Neural cell (in vitro differentiated cells): ENCODE measurements at regions not wholly inside any gene's neighbourhood (a gene's known extent, or its start where the extent isn't known, plus 50 kb on each side); places are given as distances from the start of the nearest gene placed in this dataset.

ENCODE experiments used
- H2AFZ ChIP-seq: fragments of 200-600, 300-800 bp; sonication (generic), shearing (Covaris generic); 2 replicates; pipeline ENCODE4 v1.6.0; 2014; ENCODE audit warnings: low read depth, mild to moderate bottlenecking, antibody characterized with exemption, low read length, moderate library complexity
- H3F3A ChIP-seq: fragments of 200-600 bp; shearing (Covaris generic); 2 replicates; pipeline ENCODE4 v1.6.1; 2016; ENCODE audit warnings: mild to moderate bottlenecking, moderate library complexity, mixed read lengths, antibody characterized with exemption, low read length; ENCODE audit not compliant: insufficient read depth, poor library complexity, severe bottlenecking
- H3K27ac ChIP-seq: fragments of 200-600, 300-800 bp; sonication (generic), shearing (Covaris generic); 2 replicates; pipeline ENCODE4 v1.5.1; 2014; ENCODE audit warnings: mild to moderate bottlenecking, low read length, moderate library complexity
- H3K27me3 ChIP-seq: fragments of 300-800, 200-600 bp; sonication (generic), shearing (Covaris generic); 2 replicates; pipeline ENCODE4 v1.6.0; 2014; ENCODE audit warnings: mild to moderate bottlenecking, low read depth, low read length, moderate library complexity; ENCODE audit not compliant: insufficient read depth
- H3K36me3 ChIP-seq: fragments of 300-800, 200-600 bp; sonication (generic), shearing (Covaris generic); 2 replicates; pipeline ENCODE4 v1.5.1; 2014; ENCODE audit warnings: mild to moderate bottlenecking, antibody characterized with exemption, low read length, moderate library complexity; ENCODE audit not compliant: insufficient read depth
- H3K4me2 ChIP-seq: fragments of 300-800, 200-600 bp; sonication (generic), shearing (Covaris generic); 2 replicates; pipeline ENCODE4 v1.6.0; 2014; ENCODE audit warnings: mild to moderate bottlenecking, low read length
- H3K4me3 ChIP-seq: fragments of 300-800, 200-600 bp; sonication (generic), shearing (Covaris generic); 2 replicates; pipeline ENCODE4 v1.5.1; 2014; ENCODE audit warnings: mild to moderate bottlenecking, low read length, moderate library complexity
- H3K79me2 ChIP-seq: fragments of 200-600 bp; shearing (Covaris generic); replicated peaks from 2 replicates; pipeline ENCODE4 v1.6.0; 2014; ENCODE audit warnings: mild to moderate bottlenecking, low read length, moderate library complexity; ENCODE audit not compliant: insufficient read depth
- H3K9ac ChIP-seq: fragments of 300-800, 200-600 bp; sonication (generic), shearing (Covaris generic); 2 replicates; pipeline ENCODE4 v1.6.1; 2016; ENCODE audit warnings: mild to moderate bottlenecking, low read length, mixed read lengths
- H3K9me2 ChIP-seq: fragments of 200-600 bp; shearing (Covaris generic); 2 replicates; pipeline ENCODE4 v1.6.1; 2016; ENCODE audit warnings: mild to moderate bottlenecking, low read length, mixed read lengths; ENCODE audit not compliant: insufficient read depth
- H3K9me3 ChIP-seq: fragments of 200-600, 300-800 bp; sonication (generic), shearing (Covaris generic); 2 replicates; pipeline ENCODE4 v1.6.1; 2016; ENCODE audit warnings: mild to moderate bottlenecking, mixed run types, low read length, moderate library complexity, mixed read lengths
- H4K20me1 ChIP-seq: fragments of 200-600 bp; shearing (Covaris generic); 2 replicates; pipeline ENCODE4 v1.6.1; 2016; ENCODE audit warnings: mild to moderate bottlenecking, mixed run types; ENCODE audit not compliant: insufficient read depth
- EP300 ChIP-seq: fragments of 450-650 bp; conservative IDR thresholded peaks from 2 replicates; pipeline ENCODE4 v1.6.1; 2014; ENCODE audit warnings: antibody characterized with exemption, mild to moderate bottlenecking, moderate library complexity; ENCODE audit not compliant: poor library complexity, severe bottlenecking
- EZH2 ChIP-seq: fragments of 200-600, 300-800 bp; shearing (Covaris generic), sonication (generic); IDR thresholded peaks from 2 replicates; pipeline ENCODE4 v1.6.1; 2014; ENCODE audit warnings: antibody characterized with exemption, low read length, borderline replicate concordance, mild to moderate bottlenecking; ENCODE audit not compliant: insufficient read depth, poor library complexity, severe bottlenecking
- MXI1 ChIP-seq: fragments of 450-650 bp; conservative IDR thresholded peaks from 2 replicates; pipeline ENCODE4 v1.6.1; 2014; ENCODE audit warnings: antibody characterized with exemption, mild to moderate bottlenecking; ENCODE audit not compliant: poor library complexity, severe bottlenecking
- POLR2AphosphoS5 ChIP-seq: IDR thresholded peaks from 2 replicates; pipeline ENCODE4 v1.6.1; 2012
- RAD21 ChIP-seq: fragments of 450-650 bp; conservative IDR thresholded peaks from 2 replicates; pipeline ENCODE4 v1.6.1; 2014; ENCODE audit warnings: antibody characterized with exemption, mild to moderate bottlenecking, moderate library complexity
- SMC3 ChIP-seq: fragments of 450-650 bp; conservative IDR thresholded peaks from 2 replicates; pipeline ENCODE4 v1.6.1; 2014; ENCODE audit warnings: antibody characterized with exemption, mild to moderate bottlenecking, moderate library complexity; ENCODE audit not compliant: poor library complexity
- TAF1 ChIP-seq: IDR thresholded peaks from 2 replicates; pipeline ENCODE4 v1.6.1; 2012; ENCODE audit warnings: low read depth
- TF ChIP-seq, protein P1 (sequence below): IDR thresholded peaks from 2 replicates; pipeline ENCODE4 v1.6.1; 2012; ENCODE audit warnings: borderline replicate concordance
- TF ChIP-seq, protein P2 (sequence below): fragments of 450-650 bp; IDR thresholded peaks from 2 replicates; pipeline ENCODE4 v1.5.1; 2014; ENCODE audit warnings: antibody characterized with exemption, mild to moderate bottlenecking, moderate library complexity; ENCODE audit not compliant: poor library complexity, severe bottlenecking

DNA sequence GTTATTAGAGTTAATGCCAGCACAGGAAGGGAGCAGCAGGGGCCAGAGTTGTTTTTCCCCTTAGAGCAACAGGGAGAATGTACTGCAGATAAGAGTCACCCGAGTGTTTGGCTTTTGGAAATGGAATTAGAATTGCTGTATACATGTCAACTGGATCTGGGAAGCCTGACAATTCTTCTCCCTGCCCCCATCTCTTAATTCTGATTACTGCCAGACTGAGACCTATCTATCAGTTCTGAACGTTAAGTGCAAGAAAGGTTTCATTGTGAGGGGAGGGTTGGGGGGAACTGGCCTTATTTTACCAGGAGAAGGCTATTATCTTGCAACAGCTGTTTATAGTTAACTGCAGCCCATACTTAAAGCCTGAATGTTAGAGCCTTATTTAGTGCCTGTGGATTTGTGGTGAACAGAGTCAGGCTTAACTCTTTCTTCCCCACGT lies 424.5 kb upstream of the CDH11 start:
- Histone ChIP-seq H3K9ac (no peak overlapping the region), H3K36me3 (no peaks in the 10 kb centered on the region), H3K9me2 (no peaks in the 10 kb centered on the region), H4K20me1 (no peaks in the 10 kb centered on the region), H3K4me3 (no peak overlapping the region), H3K79me2 (no peaks in the 10 kb centered on the region), H2AFZ (no peak overlapping the region), H3K9me3 (no peaks in the 10 kb centered on the region), H3K27me3 (no peaks in the 10 kb centered on the region), H3K4me2 (no peak overlapping the region), H3K27ac (no peak overlapping the region), H3F3A (no peaks in the 10 kb centered on the region)
- TF ChIP-seq TAF1 (no peak), MXI1 (no peak), SMC3 (no peak), POLR2AphosphoS5 (peak; percentile 53)
- TF ChIP-seq, protein P1, sequence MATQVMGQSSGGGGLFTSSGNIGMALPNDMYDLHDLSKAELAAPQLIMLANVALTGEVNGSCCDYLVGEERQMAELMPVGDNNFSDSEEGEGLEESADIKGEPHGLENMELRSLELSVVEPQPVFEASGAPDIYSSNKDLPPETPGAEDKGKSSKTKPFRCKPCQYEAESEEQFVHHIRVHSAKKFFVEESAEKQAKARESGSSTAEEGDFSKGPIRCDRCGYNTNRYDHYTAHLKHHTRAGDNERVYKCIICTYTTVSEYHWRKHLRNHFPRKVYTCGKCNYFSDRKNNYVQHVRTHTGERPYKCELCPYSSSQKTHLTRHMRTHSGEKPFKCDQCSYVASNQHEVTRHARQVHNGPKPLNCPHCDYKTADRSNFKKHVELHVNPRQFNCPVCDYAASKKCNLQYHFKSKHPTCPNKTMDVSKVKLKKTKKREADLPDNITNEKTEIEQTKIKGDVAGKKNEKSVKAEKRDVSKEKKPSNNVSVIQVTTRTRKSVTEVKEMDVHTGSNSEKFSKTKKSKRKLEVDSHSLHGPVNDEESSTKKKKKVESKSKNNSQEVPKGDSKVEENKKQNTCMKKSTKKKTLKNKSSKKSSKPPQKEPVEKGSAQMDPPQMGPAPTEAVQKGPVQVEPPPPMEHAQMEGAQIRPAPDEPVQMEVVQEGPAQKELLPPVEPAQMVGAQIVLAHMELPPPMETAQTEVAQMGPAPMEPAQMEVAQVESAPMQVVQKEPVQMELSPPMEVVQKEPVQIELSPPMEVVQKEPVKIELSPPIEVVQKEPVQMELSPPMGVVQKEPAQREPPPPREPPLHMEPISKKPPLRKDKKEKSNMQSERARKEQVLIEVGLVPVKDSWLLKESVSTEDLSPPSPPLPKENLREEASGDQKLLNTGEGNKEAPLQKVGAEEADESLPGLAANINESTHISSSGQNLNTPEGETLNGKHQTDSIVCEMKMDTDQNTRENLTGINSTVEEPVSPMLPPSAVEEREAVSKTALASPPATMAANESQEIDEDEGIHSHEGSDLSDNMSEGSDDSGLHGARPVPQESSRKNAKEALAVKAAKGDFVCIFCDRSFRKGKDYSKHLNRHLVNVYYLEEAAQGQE, result peak; percentile 66

DNA sequence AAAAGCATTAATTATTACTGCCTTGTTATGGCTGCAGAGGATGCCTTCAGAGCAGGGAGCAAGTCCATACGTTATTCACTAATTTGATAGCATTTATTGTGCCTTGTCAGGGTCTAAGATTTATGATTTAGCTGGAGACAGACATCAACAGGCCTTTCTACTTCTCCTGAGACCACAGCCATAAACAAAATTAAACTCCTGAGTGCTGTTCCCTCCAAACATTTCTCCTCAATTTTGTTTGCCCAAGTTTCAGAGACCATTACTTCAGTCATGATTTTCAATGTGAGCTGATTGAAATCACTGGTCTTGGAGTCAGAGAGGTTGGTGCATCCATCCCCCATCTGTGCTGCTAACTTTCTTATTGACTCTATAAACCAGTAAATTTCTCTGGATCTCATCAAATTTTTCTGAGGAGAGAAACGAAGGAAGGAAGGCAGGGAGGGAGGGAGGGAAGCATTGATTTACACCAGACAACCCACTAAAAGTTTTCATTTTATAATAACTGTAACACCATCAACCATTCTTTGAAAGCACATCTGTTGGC lies 423.6 kb upstream of the CDH11 start:
- Histone ChIP-seq H4K20me1 (no peaks in the 10 kb centered on the region), H3K27me3 (no peaks in the 10 kb centered on the region), H3F3A (no peaks in the 10 kb centered on the region), H3K4me2 (no peak overlapping the region), H3K9me3 (no peaks in the 10 kb centered on the region), H3K4me3 (no peak overlapping the region), H2AFZ (no peak overlapping the region), H3K9ac (no peak overlapping the region), H3K79me2 (no peaks in the 10 kb centered on the region), H3K9me2 (no peaks in the 10 kb centered on the region), H3K27ac (no peak overlapping the region), H3K36me3 (no peaks in the 10 kb centered on the region)
- TF ChIP-seq, protein P2, sequence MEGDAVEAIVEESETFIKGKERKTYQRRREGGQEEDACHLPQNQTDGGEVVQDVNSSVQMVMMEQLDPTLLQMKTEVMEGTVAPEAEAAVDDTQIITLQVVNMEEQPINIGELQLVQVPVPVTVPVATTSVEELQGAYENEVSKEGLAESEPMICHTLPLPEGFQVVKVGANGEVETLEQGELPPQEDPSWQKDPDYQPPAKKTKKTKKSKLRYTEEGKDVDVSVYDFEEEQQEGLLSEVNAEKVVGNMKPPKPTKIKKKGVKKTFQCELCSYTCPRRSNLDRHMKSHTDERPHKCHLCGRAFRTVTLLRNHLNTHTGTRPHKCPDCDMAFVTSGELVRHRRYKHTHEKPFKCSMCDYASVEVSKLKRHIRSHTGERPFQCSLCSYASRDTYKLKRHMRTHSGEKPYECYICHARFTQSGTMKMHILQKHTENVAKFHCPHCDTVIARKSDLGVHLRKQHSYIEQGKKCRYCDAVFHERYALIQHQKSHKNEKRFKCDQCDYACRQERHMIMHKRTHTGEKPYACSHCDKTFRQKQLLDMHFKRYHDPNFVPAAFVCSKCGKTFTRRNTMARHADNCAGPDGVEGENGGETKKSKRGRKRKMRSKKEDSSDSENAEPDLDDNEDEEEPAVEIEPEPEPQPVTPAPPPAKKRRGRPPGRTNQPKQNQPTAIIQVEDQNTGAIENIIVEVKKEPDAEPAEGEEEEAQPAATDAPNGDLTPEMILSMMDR, result no peak
- TF ChIP-seq EP300 (no peak), RAD21 (no peak), POLR2AphosphoS5 (no peak), SMC3 (no peak), TAF1 (no peak), MXI1 (no peak), EZH2 (no peak)
- TF ChIP-seq, protein P1, result no peak
